GM21423 (cell line): ENCODE measurements at regions not wholly inside any gene's neighbourhood (a gene's known extent, or its start where the extent isn't known, plus 50 kb on each side); places are given as distances from the start of the nearest gene placed in this dataset.
A peak's percentile ranks its signal among the peaks of the same experiment; 100 is the strongest.
"Not testable (repeated sequence)": the region's sequence is repeated elsewhere in the genome, so short reads cannot be mapped to it uniquely, and the experiment has no call there.

Source experiments
- ATAC-seq: cut with Tn5 transposase; IDR thresholded peaks from one replicate; pipeline ENCODE4 v1.9.1; 2021; ENCODE audit warnings: mild to moderate bottlenecking, moderate library complexity; ENCODE audit not compliant: unreplicated experiment

- peak; percentile 70 for ATAC-seq
Measured at GRCh38 chr18:22563164-22563583, 145.5 kb upstream of the CTAGE1 start.

- no peak for ATAC-seq
Measured at GRCh38 chr18:22564036-22564435, 146.3 kb upstream of the CTAGE1 start.

GRCh38 chr18:22566703-22567420 is 149.1 kb upstream of the CTAGE1 start:
- ATAC-seq, result no peak

GRCh38 chr18:22567794-22568193 is 150.1 kb upstream of the CTAGE1 start:
- ATAC-seq, result no peak

GRCh38 chr18:22570492-22570891 is 152.8 kb upstream of the CTAGE1 start:
- no peak for ATAC-seq

- no peak for ATAC-seq
Measured at GRCh38 chr18:22572341-22572740, 154.6 kb upstream of the CTAGE1 start.

GRCh38 chr18:22579271-22579670 is 161.6 kb upstream of the CTAGE1 start:
- ATAC-seq, result no peak

- no peak for ATAC-seq
Measured at GRCh38 chr18:22585333-22585732, 167.6 kb upstream of the CTAGE1 start.

- ATAC-seq, result no peak
Measured at GRCh38 chr18:22585821-22586220, 168.1 kb upstream of the CTAGE1 start.

GRCh38 chr18:22591222-22591621 is 173.5 kb upstream of the CTAGE1 start:
- ATAC-seq, result no peak

GRCh38 chr18:22594155-22594690 is 176.5 kb upstream of the CTAGE1 start:
- ATAC-seq, result no peak

GRCh38 chr18:22601481-22601880 is 183.8 kb upstream of the CTAGE1 start:
- no peak for ATAC-seq

- ATAC-seq, result not testable (repeated sequence)
Measured at GRCh38 chr18:22602456-22602855, 184.7 kb upstream of the CTAGE1 start.

- no peak for ATAC-seq
Measured at GRCh38 chr18:22603902-22604301, 186.2 kb upstream of the CTAGE1 start.

GRCh38 chr18:22604390-22604985 is 186.8 kb upstream of the CTAGE1 start:
- ATAC-seq, result no peak

GRCh38 chr18:22604986-22605421 is 187.3 kb upstream of the CTAGE1 start:
- ATAC-seq, result no peak

- ATAC-seq, result no peak
Measured at GRCh38 chr18:22605736-22606135, 188.0 kb upstream of the CTAGE1 start.

GRCh38 chr18:22606563-22607283 is 189.0 kb upstream of the CTAGE1 start:
- no peak for ATAC-seq

- no peak for ATAC-seq
Measured at GRCh38 chr18:22607284-22607635, 189.5 kb upstream of the CTAGE1 start.

- ATAC-seq, result no peak
Measured at GRCh38 chr18:22608847-22609246, 191.1 kb upstream of the CTAGE1 start.

- ATAC-seq, result no peak
Measured at GRCh38 chr18:22609642-22610041, 191.9 kb upstream of the CTAGE1 start.
